SK-N-MC (cell line): ENCODE measurements at regions not wholly inside any gene's neighbourhood (a gene's known extent, or its start where the extent isn't known, plus 50 kb on each side); places are given as distances from the start of the nearest gene placed in this dataset.

ENCODE experiments used
- EZH2 ChIP-seq: fragments of 200-600 bp; sonication (generic); IDR thresholded peaks from one replicate; pipeline ENCODE4 v1.6.1; 2017; ENCODE audit warnings: antibody characterized with exemption
- POLR2AphosphoS5 ChIP-seq: IDR thresholded peaks from 2 replicates; pipeline ENCODE4 v1.6.1; 2012; ENCODE audit warnings: mild to moderate bottlenecking, low read depth, low read length, borderline replicate concordance

- TF ChIP-seq EZH2, result no peak
- no peak for TF ChIP-seq POLR2AphosphoS5
These were observed 157.5 kb upstream of the PDE1C start for GRCh38 chr7:32227746-32228145.
